ENCODE measurements at regions not wholly inside any gene's neighbourhood (a gene's known extent, or its start where the extent isn't known, plus 50 kb on each side); places are given as distances from the start of the nearest gene placed in this dataset.

GRCh38 chr22:48096851-48097665 lies 1334.6 kb downstream of the TBC1D22A start:
- DNase-seq, result no peak

- DNase-seq, result no peak
Observed at GRCh38 chr22:48096411-48096810, 1334.0 kb downstream of the TBC1D22A start.

GRCh38 chr22:48093981-48094380 lies 1331.5 kb downstream of the TBC1D22A start:
- DNase-seq, result no peak

GRCh38 chr22:48092866-48093265 lies 1330.4 kb downstream of the TBC1D22A start:
- DNase-seq, result no peak

- no peak for DNase-seq
Observed at GRCh38 chr22:48091656-48092223, 1329.3 kb downstream of the TBC1D22A start.

- DNase-seq, result no peak
Observed at GRCh38 chr22:48091060-48091650, 1328.7 kb downstream of the TBC1D22A start.

- DNase-seq, result no peak
Observed at GRCh38 chr22:48090332-48090672, 1327.9 kb downstream of the TBC1D22A start.

GRCh38 chr22:48089601-48090331 lies 1327.3 kb downstream of the TBC1D22A start:
- DNase-seq, result no peak

GRCh38 chr22:48088926-48089536 lies 1326.6 kb downstream of the TBC1D22A start:
- no peak for DNase-seq

GRCh38 chr22:48088251-48088650 lies 1325.8 kb downstream of the TBC1D22A start:
- DNase-seq, result no peak

GRCh38 chr22:48085901-48086645 lies 1323.6 kb downstream of the TBC1D22A start:
- no peak for DNase-seq

GRCh38 chr22:48084729-48085050 lies 1322.2 kb downstream of the TBC1D22A start:
- DNase-seq, result no peak

- DNase-seq, result no peak
Observed at GRCh38 chr22:48084041-48084728, 1321.7 kb downstream of the TBC1D22A start.

GRCh38 chr22:48083502-48083901 lies 1321.1 kb downstream of the TBC1D22A start:
- DNase-seq, result no peak

GRCh38 chr22:48082284-48082683 lies 1319.8 kb downstream of the TBC1D22A start:
- DNase-seq, result no peak

GRCh38 chr22:48081281-48081680 lies 1318.8 kb downstream of the TBC1D22A start:
- DNase-seq, result no peak

- DNase-seq, result no peak
Observed at GRCh38 chr22:48080316-48081165, 1318.1 kb downstream of the TBC1D22A start.

GRCh38 chr22:48079505-48080290 lies 1317.2 kb downstream of the TBC1D22A start:
- DNase-seq, result no peak

GRCh38 chr22:48078825-48079224 lies 1316.4 kb downstream of the TBC1D22A start:
- no peak for DNase-seq

GRCh38 chr22:48077699-48078098 lies 1315.2 kb downstream of the TBC1D22A start:
- DNase-seq, result no peak

Measured in CD4-positive, alpha-beta T cell treated with Interleukin-17A for 4 hours (primary cell).